Uterus (tissue), 3 donors: ENCODE measurements at regions not wholly inside any gene's neighbourhood (a gene's known extent, or its start where the extent isn't known, plus 50 kb on each side); places are given as distances from the start of the nearest gene placed in this dataset.

Experiments used
- DNase-seq, 2 donors: peaks; one replicate each; pipeline ENCODE4 v3.0.0-alpha.2; 2019 to 2020
- H3K27ac ChIP-seq, 2 donors: fragments of 200-600 bp; sonication (generic); 1 replicate in 1 of 2; 2 replicates in 1 of 2; pipeline ENCODE4 v1.5.1; 2016 to 2018
- H3K27me3 ChIP-seq, 2 donors: fragments of 200-600 bp; sonication (generic); one replicate each; pipeline ENCODE4 v1.5.1; 2018 to 2019; ENCODE audit warnings: control low read depth in 1 of 2
- H3K36me3 ChIP-seq, 2 donors: fragments of 200-600 bp; sonication (generic); one replicate each; pipeline ENCODE4 v1.5.1; 2019; ENCODE audit warnings: control low read depth in 1 of 2
- H3K4me1 ChIP-seq, 2 donors: fragments of 200-600 bp; sonication (generic); one replicate each; pipeline ENCODE4 v1.5.1; 2018 to 2019; ENCODE audit warnings: control low read depth in 1 of 2
- H3K4me3 ChIP-seq, 2 donors: fragments of 200-600 bp; sonication (generic); 1 replicate in 1 of 2; 2 replicates in 1 of 2; pipeline ENCODE4 v1.5.1; 2018 to 2019; ENCODE audit warnings: mild to moderate bottlenecking in 1 of 2
- H3K9me3 ChIP-seq, 2 donors: fragments of 200-600 bp; sonication (generic); one replicate each; pipeline ENCODE4 v1.5.1; 2019; ENCODE audit warnings: control low read depth in 1 of 2
- CTCF ChIP-seq, 4 experiments: fragments of 200-600 bp in 2 of 4; fragments of 450-650 bp in 2 of 4; sonication (generic) in 2 of 4; IDR thresholded peaks; one replicate each; pipeline ENCODE4 v1.5.1; 2016 to 2019; ENCODE audit warnings: antibody characterized with exemption in 4 of 4, mild to moderate bottlenecking in 2 of 4, moderate library complexity in 1 of 4
- POLR2A ChIP-seq, 2 donors: fragments of 450-650 bp; IDR thresholded peaks; one replicate each; pipeline ENCODE4 v1.6.1; 2016; ENCODE audit warnings: antibody characterized with exemption in 2 of 2, mild to moderate bottlenecking in 1 of 2, moderate library complexity in 1 of 2
- intact Hi-C: fragments of 100-400 bp; cut with DNase I; formaldehyde crosslinking; loops from one replicate; pipeline ENCODE4 v1.15.1; 2023; ENCODE audit warnings: low total_unique reads
- donor health status: DM: yes; HTN: yes; CAD: no.

- no peaks in the 10 kb centered on the region for H3K36me3 ChIP-seq
- TF ChIP-seq CTCF (IDR thresholded peaks at IDR 0.05) (no peak), POLR2A (IDR thresholded peaks at IDR 0.05) (no peak)
- no peak overlapping the region for H3K27ac ChIP-seq
- H3K9me3 ChIP-seq: peaks cover 0 to 4% of the 10 kb centered on the region in 2 donors
- intact Hi-C loops: no loop called here
- no peaks in the 10 kb centered on the region for H3K27me3 ChIP-seq
- DNase-seq: no peak
- no peaks in the 10 kb centered on the region for H3K4me1 ChIP-seq
- H3K4me3 ChIP-seq: no peak overlapping the region
Observed at GRCh38 chr9:134982311-134982710, 64.6 kb upstream of the FCN1 start.

DNA sequence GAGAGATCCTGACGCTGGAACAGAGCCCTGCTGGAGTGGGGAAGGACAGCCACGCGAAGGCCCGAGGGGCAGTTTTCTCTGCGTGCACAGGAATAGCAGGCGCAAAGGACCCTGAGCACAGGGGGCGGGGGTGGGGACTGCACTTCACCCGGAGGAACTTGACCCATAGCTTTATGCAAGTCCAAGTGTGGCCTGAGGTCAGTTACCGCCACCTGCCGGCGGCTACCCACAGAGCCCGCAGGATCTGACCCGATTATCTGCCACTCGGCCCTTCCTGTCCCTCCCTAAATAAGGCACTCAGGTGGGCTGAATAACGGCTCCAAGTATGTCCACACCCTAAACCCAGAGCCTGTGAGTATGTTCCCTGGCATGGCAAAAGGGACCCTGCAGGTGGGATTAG is 65.4 kb upstream of the FCN1 start:
- no peak for DNase-seq
- no peak overlapping the region for H3K27ac ChIP-seq
- H3K36me3 ChIP-seq: no peaks in the 10 kb centered on the region
- intact Hi-C loops: no loop called here
- H3K4me1 ChIP-seq: no peaks in the 10 kb centered on the region
- TF ChIP-seq CTCF (IDR thresholded peaks at IDR 0.05): peak in 2 of 4 experiments; percentile 8 to 16
- TF ChIP-seq POLR2A (IDR thresholded peaks at IDR 0.05): no peak
- H3K4me3 ChIP-seq: no peak overlapping the region
- no peaks in the 10 kb centered on the region for H3K27me3 ChIP-seq
- peaks cover 0 to 6% of the 10 kb centered on the region in 2 donors for H3K9me3 ChIP-seq

DNA sequence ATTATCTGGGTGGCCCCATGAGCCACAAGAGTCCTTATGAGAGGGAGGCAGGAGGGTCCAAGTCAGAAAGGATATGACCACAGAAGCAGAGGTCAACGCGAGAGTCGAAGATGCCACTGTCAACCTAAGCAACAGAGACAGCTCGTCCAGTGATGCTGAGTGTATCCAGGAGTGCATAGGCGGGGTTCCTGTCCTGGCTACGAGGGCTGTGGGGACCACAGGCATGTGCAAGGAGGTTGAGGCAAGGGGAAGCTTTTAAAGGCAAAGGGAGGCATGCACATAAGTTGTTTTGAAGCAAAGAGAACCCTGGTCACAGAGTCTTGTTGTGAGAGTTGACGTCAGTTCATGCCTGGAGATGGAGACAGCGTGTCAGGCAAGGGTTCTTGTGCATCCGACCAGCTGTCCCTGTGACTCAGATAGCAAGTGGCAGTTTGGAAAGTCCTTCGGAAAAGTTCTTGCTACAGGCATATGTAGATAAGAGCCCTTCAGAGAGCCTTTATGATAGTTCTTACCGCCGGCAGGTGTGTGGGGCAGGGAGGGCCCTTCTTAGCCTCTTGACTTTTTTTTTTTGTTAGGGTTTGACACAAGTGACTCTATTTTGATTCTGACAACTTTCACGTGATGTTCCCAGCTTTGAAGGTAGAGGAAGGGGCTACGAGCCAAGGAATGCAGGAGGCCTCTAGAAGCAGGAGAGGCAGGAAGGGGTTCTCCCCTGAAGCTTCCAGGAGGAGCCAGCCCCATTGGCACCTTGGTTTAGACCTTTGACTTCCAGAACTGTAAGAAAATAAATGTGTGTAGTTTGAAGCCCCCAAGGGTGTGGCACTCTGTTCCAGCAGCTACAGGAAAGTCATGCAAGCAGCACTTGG is 66.0 kb upstream of the FCN1 start:
- Histone ChIP-seq H3K36me3 (no peaks in the 10 kb centered on the region), H3K27ac (no peak overlapping the region), H3K4me3 (no peak overlapping the region), H3K9me3 (peaks cover 0 to 6% of the 10 kb centered on the region in 2 donors), H3K27me3 (no peaks in the 10 kb centered on the region), H3K4me1 (no peaks in the 10 kb centered on the region)
- TF ChIP-seq POLR2A (IDR thresholded peaks at IDR 0.05) (no peak), CTCF (IDR thresholded peaks at IDR 0.05) (no peak)
- DNase-seq: no peak
- intact Hi-C loops: no loop called here

GRCh38 chr9:134984372-134985265 is 66.9 kb upstream of the FCN1 start:
- Histone ChIP-seq H3K27me3 (no peaks in the 10 kb centered on the region), H3K9me3 (peaks cover 0 to 6% of the 10 kb centered on the region in 2 donors), H3K36me3 (no peaks in the 10 kb centered on the region), H3K27ac (no peak overlapping the region), H3K4me3 (no peak overlapping the region), H3K4me1 (no peaks in the 10 kb centered on the region)
- intact Hi-C loops: no loop called here
- no peak for TF ChIP-seq CTCF (IDR thresholded peaks at IDR 0.05)
- no peak for TF ChIP-seq POLR2A (IDR thresholded peaks at IDR 0.05)
- DNase-seq: no peak

- DNase-seq: no peak
- Histone ChIP-seq H3K9me3 (peaks cover 0 to 6% of the 10 kb centered on the region in 2 donors), H3K4me1 (no peaks in the 10 kb centered on the region), H3K36me3 (no peaks in the 10 kb centered on the region), H3K27ac (no peak overlapping the region), H3K27me3 (no peaks in the 10 kb centered on the region), H3K4me3 (no peak overlapping the region)
- intact Hi-C loops: no loop called here
- TF ChIP-seq CTCF (IDR thresholded peaks at IDR 0.05) (no peak), POLR2A (IDR thresholded peaks at IDR 0.05) (no peak)
Observed at GRCh38 chr9:134985451-134985850, 67.7 kb upstream of the FCN1 start.
